ENCODE measurements at regions not wholly inside any gene's neighbourhood (a gene's known extent, or its start where the extent isn't known, plus 50 kb on each side); places are given as distances from the start of the nearest gene placed in this dataset.

DNA sequence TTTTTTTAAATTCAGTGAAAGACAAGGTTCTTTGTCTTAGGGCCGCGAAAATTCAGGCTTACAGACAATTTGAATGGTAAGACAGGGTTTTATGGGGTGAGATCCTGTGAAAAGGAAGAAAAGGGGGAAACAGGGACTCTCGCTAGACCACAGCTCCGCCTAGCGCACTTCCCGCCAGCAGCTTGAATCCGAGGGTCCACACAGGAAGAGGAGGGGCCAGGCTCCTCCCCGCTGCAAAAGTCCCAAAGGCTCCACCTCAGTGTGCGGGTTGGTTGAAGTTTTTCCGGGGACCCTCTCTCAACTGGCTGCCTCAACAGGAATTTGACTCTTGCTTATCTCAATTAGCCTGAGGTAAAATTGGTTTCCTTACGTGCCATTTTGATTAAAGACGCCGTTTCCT lies 950.9 kb upstream of the CNTN5 start:
- Histone ChIP-seq H3K4me1 (ENCODE audit: control insufficient read depth, insufficient read depth, low read length) (no peaks in the 10 kb centered on the region), H2BK5ac (ENCODE audit: low read depth, low read length, poor library complexity, severe bottlenecking) (no peak overlapping the region), H4K8ac (ENCODE audit: low read depth in 2 of 2, low read length in 2 of 2) (no peak overlapping the region), H4K91ac (ENCODE audit: insufficient read depth, low read depth, low read length) (no peak overlapping the region), H2AK5ac (ENCODE audit: low read depth, low read length) (no peak overlapping the region), H3K36me3 (ENCODE audit: control insufficient read depth, insufficient read depth, low read length) (no peaks in the 10 kb centered on the region), H3K56ac (ENCODE audit: extremely low read depth, insufficient read depth, low read length) (no peak overlapping the region), H2AK9ac (replicated peaks; ENCODE audit: low read depth, low read length, poor library complexity) (no peak overlapping the region), H2BK15ac (ENCODE audit: low read depth, low read length) (no peak overlapping the region), H3K79me1 (ENCODE audit: low read depth in 1 of 2, low read length in 2 of 2) (no peaks in the 10 kb centered on the region), H3K9me3 (ENCODE audit: control insufficient read depth, insufficient read depth, low read length) (peaks cover 2% of the 10 kb centered on the region; the same call in 1 of the 2 replicates), H2BK120ac (ENCODE audit: low read depth, low read length) (no peak overlapping the region), H2AFZ (replicated peaks; ENCODE audit: low read length, poor library complexity) (no peak overlapping the region), H3K4me2 (ENCODE audit: low read depth, low read length) (no peak overlapping the region), H3K18ac (ENCODE audit: low read depth, low read length) (no peak overlapping the region), H4K20me1 (ENCODE audit: insufficient read depth, low read length) (no peaks in the 10 kb centered on the region), H2BK20ac (ENCODE audit: low read depth, low read length) (no peak overlapping the region), H3K9me1 (ENCODE audit: insufficient read depth, low read length) (no peaks in the 10 kb centered on the region), H4K5ac (ENCODE audit: low read depth, low read length) (no peak overlapping the region), H3K14ac (replicated peaks; ENCODE audit: low read depth, low read length) (no peak overlapping the region), H3K27ac (ENCODE audit: insufficient read depth, low read length) (no peak overlapping the region), H3K23ac (ENCODE audit: low read depth, low read length) (no peak overlapping the region), H3K4ac (ENCODE audit: low read depth, low read length) (no peak overlapping the region), H3K4me3 (ENCODE audit: insufficient read depth, low read depth, low read length) (no peak overlapping the region), H3K27me3 (ENCODE audit: control insufficient read depth, insufficient read depth, low read length) (no peaks in the 10 kb centered on the region), H3K9ac (ENCODE audit: low read depth, low read length) (no peak overlapping the region)
- ChIA-PET POLR2A (ENCODE audit: unreplicated experiment) (no interaction called here), CTCF (no interaction called here)
- ATAC-seq (ENCODE audit: low read depth): no peak
- in situ Hi-C loops (cut with MboI; ENCODE audit: low sequenced_read_pairs): no loop called here
- dilution Hi-C loops (cut with HindIII; ENCODE audit: low sequenced_read_pairs, unreplicated experiment): no loop called here
- intact Hi-C loops (cut with micrococcal nuclease): no loop called here
- no TSS peak for BruUV-seq (replicated peaks)
- no peak for DNase-seq
- TF ChIP-seq USF2 (IDR thresholded peaks at IDR 0.05; ENCODE audit: low read depth, low read length): no peak
- TF ChIP-seq ELK1 (IDR thresholded peaks at IDR 0.05; ENCODE audit: borderline replicate concordance, low read depth, low read length): no peak
- no peak for TF ChIP-seq MAZ (IDR thresholded peaks at IDR 0.05; ENCODE audit: borderline replicate concordance, low read depth, low read length)
- TF ChIP-seq RFX5 (IDR thresholded peaks at IDR 0.05; ENCODE audit: low read depth, low read length): no peak
- no peak for TF ChIP-seq SMC3 (IDR thresholded peaks at IDR 0.05; ENCODE audit: low read depth, low read length)
- TF ChIP-seq POLR2A (IDR thresholded peaks at IDR 0.05; ENCODE audit: low read depth, low read length): no peak
- TF ChIP-seq RCOR1 (IDR thresholded peaks at IDR 0.05; ENCODE audit: insufficient replicate concordance, low read length): no peak
- TF ChIP-seq CEBPB (IDR thresholded peaks at IDR 0.05; ENCODE audit: low read depth, low read length): no peak
- TF ChIP-seq BHLHE40 (IDR thresholded peaks at IDR 0.05; ENCODE audit: low read depth, low read length): no peak
- no peak for TF ChIP-seq RAD21 (IDR thresholded peaks at IDR 0.05; ENCODE audit: low read length)
- no peak for TF ChIP-seq CTCF (conservative IDR thresholded peaks at IDR 0.05; ENCODE audit: low read depth, low read length)
- no peak for TF ChIP-seq MAFK (IDR thresholded peaks at IDR 0.05; ENCODE audit: low read depth, low read length)
- no peak for TF ChIP-seq NFE2L2 (IDR thresholded peaks at IDR 0.05; ENCODE audit: low read depth, low read length)
- TF ChIP-seq CHD1 (IDR thresholded peaks at IDR 0.05; ENCODE audit: low read depth, low read length): no peak
- no peak for TF ChIP-seq MXI1 (IDR thresholded peaks at IDR 0.05; ENCODE audit: borderline replicate concordance, low read depth, low read length)
- TF ChIP-seq FOS (IDR thresholded peaks at IDR 0.05; ENCODE audit: low read depth, low read length): no peak
- WGBS, 2 experiments (ENCODE audit: extremely low coverage in 2 of 2, insufficient read length in 1 of 2): 87% methylated on average over 4 of the region's 13 CpGs; no CpG with 5 or more reads in 1 of the 2 experiments

Measured in IMR-90 (cell line).